ENCODE measurements at regions not wholly inside any gene's neighbourhood (a gene's known extent, or its start where the extent isn't known, plus 50 kb on each side); places are given as distances from the start of the nearest gene placed in this dataset.

DNA sequence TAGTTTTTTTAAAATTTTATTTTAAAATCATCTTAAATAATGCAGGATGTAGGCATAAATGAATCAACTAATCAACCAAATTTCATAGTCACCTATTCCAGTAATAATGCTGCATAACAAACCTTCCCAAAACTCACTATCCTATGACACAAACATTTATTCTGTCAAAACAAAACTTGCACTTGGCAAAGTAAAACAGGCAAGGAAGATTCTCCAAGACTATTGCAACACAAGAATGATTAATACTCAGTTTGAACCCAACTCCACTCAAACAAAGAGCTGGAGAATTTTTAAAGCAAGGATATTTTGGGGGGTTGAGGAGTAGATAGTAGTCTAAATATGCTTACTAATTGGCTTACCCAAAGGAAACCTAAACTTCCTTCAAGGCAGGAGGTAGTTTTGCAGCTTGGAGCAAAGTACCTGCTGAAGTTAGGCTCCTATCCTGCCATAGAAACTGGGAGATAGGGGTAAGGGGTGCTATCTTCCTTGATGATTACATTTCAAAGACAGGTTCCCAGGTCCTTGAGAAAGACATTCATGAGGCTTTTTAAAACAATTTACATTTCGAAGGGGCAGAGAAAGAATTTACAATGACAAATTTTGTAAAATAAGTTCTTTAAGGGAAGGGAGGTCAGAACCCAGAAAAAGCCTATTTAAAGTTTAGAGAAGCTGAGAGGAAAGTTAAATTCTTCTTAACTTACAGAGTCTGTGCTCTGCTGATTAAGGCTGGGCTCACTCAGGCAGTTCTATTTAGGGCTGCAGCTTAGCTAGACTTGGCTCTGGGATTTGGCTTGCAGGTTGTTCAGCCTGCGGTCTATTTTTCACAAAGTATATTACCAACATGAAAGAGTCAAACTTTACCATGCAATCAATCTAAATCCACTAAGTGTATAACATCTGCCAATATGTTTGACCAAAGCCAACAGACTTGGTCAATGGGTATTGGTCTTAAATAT is 549.0 kb downstream of the KCTD12 start:
- TF ChIP-seq, protein P1, sequence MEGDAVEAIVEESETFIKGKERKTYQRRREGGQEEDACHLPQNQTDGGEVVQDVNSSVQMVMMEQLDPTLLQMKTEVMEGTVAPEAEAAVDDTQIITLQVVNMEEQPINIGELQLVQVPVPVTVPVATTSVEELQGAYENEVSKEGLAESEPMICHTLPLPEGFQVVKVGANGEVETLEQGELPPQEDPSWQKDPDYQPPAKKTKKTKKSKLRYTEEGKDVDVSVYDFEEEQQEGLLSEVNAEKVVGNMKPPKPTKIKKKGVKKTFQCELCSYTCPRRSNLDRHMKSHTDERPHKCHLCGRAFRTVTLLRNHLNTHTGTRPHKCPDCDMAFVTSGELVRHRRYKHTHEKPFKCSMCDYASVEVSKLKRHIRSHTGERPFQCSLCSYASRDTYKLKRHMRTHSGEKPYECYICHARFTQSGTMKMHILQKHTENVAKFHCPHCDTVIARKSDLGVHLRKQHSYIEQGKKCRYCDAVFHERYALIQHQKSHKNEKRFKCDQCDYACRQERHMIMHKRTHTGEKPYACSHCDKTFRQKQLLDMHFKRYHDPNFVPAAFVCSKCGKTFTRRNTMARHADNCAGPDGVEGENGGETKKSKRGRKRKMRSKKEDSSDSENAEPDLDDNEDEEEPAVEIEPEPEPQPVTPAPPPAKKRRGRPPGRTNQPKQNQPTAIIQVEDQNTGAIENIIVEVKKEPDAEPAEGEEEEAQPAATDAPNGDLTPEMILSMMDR (IDR thresholded peaks at IDR 0.05; ENCODE audit: insufficient read depth, low read length, poor library complexity, severe bottlenecking) = no peak
- Histone ChIP-seq H3K4me3 (ENCODE audit: low read depth, low read length) (no peak overlapping the region), H3K36me3 (ENCODE audit: control insufficient read depth, insufficient read depth, low read length) (no peaks in the 10 kb centered on the region), H3K27me3 (ENCODE audit: control insufficient read depth, insufficient read depth, low read length) (no peaks in the 10 kb centered on the region)
- no peak for DNase-seq (ENCODE audit: low read depth)

DNA sequence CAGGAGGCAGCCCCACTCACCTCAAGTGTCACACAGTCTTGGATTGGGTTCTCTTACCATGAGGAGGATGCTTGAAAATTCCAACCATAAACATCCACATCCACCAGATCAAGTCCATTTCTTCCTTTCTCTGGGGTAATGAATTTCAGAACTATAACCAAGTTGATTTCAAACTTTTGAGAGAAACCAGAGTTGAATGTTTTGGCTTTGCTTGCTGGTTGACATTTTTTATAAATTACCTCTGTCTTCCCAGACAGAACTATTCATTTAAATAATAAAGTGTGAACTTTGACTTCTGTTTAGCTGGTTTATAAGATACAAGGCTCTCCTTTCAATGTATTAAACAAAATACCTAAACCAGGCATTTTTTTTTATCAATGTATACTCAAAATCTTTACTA is 550.7 kb downstream of the KCTD12 start:
- no peak for DNase-seq (ENCODE audit: low read depth)
- Histone ChIP-seq H3K36me3 (ENCODE audit: control insufficient read depth, insufficient read depth, low read length) (no peaks in the 10 kb centered on the region), H3K27me3 (ENCODE audit: control insufficient read depth, insufficient read depth, low read length) (no peaks in the 10 kb centered on the region), H3K4me3 (ENCODE audit: low read depth, low read length) (no peak overlapping the region)
- TF ChIP-seq, protein P1 (IDR thresholded peaks at IDR 0.05; ENCODE audit: insufficient read depth, low read length, poor library complexity, severe bottlenecking) = no peak

DNA sequence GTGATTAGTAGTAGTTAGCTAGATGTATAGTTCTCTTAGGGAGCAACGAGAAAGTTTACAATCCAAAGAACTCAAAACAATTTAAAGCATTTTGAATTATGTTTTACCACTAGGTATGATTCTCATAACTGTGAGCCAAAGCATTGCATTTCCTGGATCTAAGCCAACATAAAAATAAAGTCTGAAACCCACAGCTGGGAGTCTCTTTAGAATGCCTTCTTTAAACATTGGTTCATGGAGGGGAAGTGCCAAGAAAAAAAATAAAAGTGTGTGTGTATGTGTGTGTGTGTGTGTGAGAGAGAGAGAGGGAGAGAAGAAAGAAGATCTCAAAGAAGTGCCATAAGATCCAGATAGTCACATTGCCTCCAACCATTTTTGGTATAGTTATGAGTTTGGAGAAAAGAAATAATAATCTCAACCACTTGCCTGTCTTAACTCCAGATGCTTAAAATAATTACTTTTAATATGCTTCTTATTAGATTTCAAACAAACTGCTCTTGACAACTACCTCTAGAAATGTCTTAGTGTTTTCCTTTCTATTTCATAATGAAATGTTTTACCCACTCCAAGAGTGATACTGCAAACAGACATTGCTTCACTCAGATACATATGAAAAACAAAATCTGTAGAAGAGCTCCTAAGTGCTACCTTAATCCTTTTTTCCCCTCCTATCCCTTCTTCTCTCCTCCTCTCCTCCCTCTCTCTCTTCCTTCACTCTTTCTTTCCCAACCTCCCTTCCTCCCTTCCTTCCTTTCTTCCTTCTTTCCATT is 554.1 kb downstream of the KCTD12 start:
- TF ChIP-seq, protein P1 (IDR thresholded peaks at IDR 0.05; ENCODE audit: insufficient read depth, low read length, poor library complexity, severe bottlenecking) = no peak
- Histone ChIP-seq H3K4me3 (ENCODE audit: low read depth, low read length) (no peak overlapping the region), H3K36me3 (ENCODE audit: control insufficient read depth, insufficient read depth, low read length) (no peaks in the 10 kb centered on the region), H3K27me3 (ENCODE audit: control insufficient read depth, insufficient read depth, low read length) (no peaks in the 10 kb centered on the region)
- DNase-seq (ENCODE audit: low read depth) = no peak

DNA sequence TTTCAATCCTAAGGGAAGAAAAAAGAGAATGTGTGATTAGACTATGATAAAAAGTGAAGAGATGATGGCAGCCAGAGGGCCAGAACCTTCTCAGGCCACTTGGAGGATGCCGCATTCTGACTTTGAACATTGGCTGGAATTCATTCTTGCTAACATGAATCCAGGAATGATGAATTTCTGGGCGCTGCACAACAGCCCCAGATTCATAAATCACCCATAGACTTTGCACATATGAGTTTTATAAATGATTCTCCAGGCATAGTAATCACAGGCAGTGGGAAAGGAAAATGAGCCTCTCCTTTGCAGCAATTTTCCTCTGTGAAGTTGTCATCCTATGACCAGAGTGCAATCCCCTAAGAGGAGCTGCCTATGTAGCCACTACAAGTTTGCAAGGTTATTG is 555.4 kb downstream of the KCTD12 start:
- TF ChIP-seq, protein P1 (IDR thresholded peaks at IDR 0.05; ENCODE audit: insufficient read depth, low read length, poor library complexity, severe bottlenecking) = no peak
- DNase-seq (ENCODE audit: low read depth) = no peak
- H3K36me3 ChIP-seq (ENCODE audit: control insufficient read depth, insufficient read depth, low read length) = no peaks in the 10 kb centered on the region
- H3K4me3 ChIP-seq (ENCODE audit: low read depth, low read length) = no peak overlapping the region
- no peaks in the 10 kb centered on the region for H3K27me3 ChIP-seq (ENCODE audit: control insufficient read depth, insufficient read depth, low read length)

DNA sequence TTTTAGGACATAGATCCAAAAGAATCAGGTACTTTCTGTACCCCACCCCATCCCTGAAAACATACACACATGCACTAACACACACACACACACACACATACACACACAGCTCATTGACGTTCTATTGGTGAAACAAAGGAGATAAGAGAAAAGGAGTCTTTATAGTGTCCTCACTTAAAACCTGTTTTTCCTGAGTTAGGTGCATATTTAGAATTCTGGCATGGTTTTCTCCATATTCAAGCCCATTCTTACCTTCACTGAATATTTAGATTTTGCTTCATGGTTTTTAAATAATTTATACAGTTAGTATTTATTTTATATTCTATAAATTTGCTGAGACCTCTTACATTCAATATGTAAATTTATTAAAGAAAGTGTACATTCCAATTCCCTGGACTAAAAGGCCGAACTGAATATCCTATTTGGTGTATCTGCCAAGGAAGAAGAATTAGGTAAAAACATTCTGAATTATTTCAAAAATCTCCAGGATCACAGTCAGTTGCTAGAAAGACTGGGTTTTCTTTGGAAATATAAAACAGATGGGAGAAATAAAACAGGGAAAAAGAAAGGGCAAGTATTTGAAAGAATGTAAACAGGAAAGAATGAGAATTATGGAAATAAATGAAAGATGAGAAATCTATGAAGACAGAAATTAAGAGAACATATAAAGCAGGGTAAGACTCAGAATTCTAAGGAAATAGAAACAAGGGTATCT is 556.2 kb downstream of the KCTD12 start:
- no peak overlapping the region for H3K4me3 ChIP-seq (ENCODE audit: low read depth, low read length)
- H3K36me3 ChIP-seq (ENCODE audit: control insufficient read depth, insufficient read depth, low read length) = no peaks in the 10 kb centered on the region
- no peak for DNase-seq (ENCODE audit: low read depth)
- TF ChIP-seq, protein P1 (IDR thresholded peaks at IDR 0.05; ENCODE audit: insufficient read depth, low read length, poor library complexity, severe bottlenecking) = no peak
- no peaks in the 10 kb centered on the region for H3K27me3 ChIP-seq (ENCODE audit: control insufficient read depth, insufficient read depth, low read length)

Measured in kidney epithelial cell (primary cell).